Lower leg skin (tissue), 4 donors: ENCODE measurements at regions not wholly inside any gene's neighbourhood (a gene's known extent, or its start where the extent isn't known, plus 50 kb on each side); places are given as distances from the start of the nearest gene placed in this dataset.
"Not testable (repeated sequence)": the region's sequence is repeated elsewhere in the genome, so short reads cannot be mapped to it uniquely, and the experiment has no call there.

Experiments
- DNase-seq, 2 donors: peaks; one replicate each; pipeline ENCODE4 v3.0.0-alpha.2; 2019; ENCODE audit warnings: low spot score in 2 of 2
- H3K4me3 ChIP-seq: fragments of 200-600 bp; sonication (generic); 2 replicates; pipeline ENCODE4 v1.5.1; 2017; ENCODE audit warnings: mild to moderate bottlenecking, low read depth; ENCODE audit not compliant: poor library complexity, severe bottlenecking
- POLR2A ChIP-seq, 2 donors: fragments of 450-650 bp; IDR thresholded peaks; one replicate each; pipeline ENCODE4 v1.6.1; 2016 to 2017; ENCODE audit warnings: antibody characterized with exemption in 2 of 2, mild to moderate bottlenecking in 1 of 2, moderate library complexity in 1 of 2
- WGBS, 2 donors: methylation state at CpG; one replicate each; pipeline ENCODE4 v1.1.5; 2018; 5-methylcytosine and 5-hydroxymethylcytosine counted together
- intact Hi-C: fragments of 100-400 bp; cut with DNase I; formaldehyde crosslinking; loops from one replicate; pipeline ENCODE4 v1.15.0; 2023; ENCODE audit warnings: low total_unique reads
- TF ChIP-seq, protein P1 (sequence below), 3 donors: fragments of 450-650 bp; IDR thresholded peaks; one replicate each; pipeline ENCODE4 v1.5.1; 2016; ENCODE audit warnings: antibody characterized with exemption in 3 of 3, mild to moderate bottlenecking in 3 of 3, moderate library complexity in 2 of 3

GRCh38 chr4:137739391-137739790 is 207.1 kb upstream of the PCDH18 start:
- no peak overlapping the region for H3K4me3 ChIP-seq
- DNase-seq = no peak
- intact Hi-C loops = no loop called here
- TF ChIP-seq, protein P1, sequence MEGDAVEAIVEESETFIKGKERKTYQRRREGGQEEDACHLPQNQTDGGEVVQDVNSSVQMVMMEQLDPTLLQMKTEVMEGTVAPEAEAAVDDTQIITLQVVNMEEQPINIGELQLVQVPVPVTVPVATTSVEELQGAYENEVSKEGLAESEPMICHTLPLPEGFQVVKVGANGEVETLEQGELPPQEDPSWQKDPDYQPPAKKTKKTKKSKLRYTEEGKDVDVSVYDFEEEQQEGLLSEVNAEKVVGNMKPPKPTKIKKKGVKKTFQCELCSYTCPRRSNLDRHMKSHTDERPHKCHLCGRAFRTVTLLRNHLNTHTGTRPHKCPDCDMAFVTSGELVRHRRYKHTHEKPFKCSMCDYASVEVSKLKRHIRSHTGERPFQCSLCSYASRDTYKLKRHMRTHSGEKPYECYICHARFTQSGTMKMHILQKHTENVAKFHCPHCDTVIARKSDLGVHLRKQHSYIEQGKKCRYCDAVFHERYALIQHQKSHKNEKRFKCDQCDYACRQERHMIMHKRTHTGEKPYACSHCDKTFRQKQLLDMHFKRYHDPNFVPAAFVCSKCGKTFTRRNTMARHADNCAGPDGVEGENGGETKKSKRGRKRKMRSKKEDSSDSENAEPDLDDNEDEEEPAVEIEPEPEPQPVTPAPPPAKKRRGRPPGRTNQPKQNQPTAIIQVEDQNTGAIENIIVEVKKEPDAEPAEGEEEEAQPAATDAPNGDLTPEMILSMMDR (IDR thresholded peaks at IDR 0.05) = no peak
- no peak for TF ChIP-seq POLR2A (IDR thresholded peaks at IDR 0.05)
- WGBS, 2 donors = 88 to 97% methylated on average over 1 of the region's 1 CpG

DNA sequence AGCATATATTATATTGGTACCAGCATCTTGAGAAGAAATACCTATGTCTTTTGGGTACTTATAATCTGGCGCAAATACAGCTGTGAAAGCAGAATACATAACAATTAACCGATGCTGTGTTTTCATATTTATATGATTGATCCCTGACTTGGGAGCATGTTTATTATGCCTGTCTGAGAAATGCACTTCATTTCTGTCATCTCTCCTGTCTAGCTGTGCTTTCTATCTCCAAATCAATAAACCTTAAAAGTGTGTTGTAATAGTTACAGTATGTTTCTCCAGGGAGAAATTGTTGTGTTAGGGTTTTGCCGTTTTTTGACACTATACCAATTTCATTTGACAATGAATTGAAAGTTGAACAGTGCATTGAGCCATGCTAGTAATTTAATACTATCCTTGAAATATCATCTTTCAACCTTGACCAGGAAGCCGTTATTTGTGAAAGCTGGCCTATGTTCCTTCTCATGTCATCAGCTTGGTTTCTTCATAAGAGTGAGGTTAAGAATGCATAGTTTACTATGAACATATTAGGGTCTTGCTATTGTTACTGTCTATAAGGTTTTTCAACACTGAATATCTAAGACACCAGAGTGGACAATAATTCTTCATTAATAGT is 206.2 kb upstream of the PCDH18 start:
- 76 to 83% methylated on average over 4 of the region's 4 CpGs for WGBS, 2 donors
- intact Hi-C loops = no loop called here
- no peak overlapping the region for H3K4me3 ChIP-seq
- no peak for DNase-seq
- TF ChIP-seq, protein P1 (IDR thresholded peaks at IDR 0.05) = no peak
- TF ChIP-seq POLR2A (IDR thresholded peaks at IDR 0.05) = no peak

DNA sequence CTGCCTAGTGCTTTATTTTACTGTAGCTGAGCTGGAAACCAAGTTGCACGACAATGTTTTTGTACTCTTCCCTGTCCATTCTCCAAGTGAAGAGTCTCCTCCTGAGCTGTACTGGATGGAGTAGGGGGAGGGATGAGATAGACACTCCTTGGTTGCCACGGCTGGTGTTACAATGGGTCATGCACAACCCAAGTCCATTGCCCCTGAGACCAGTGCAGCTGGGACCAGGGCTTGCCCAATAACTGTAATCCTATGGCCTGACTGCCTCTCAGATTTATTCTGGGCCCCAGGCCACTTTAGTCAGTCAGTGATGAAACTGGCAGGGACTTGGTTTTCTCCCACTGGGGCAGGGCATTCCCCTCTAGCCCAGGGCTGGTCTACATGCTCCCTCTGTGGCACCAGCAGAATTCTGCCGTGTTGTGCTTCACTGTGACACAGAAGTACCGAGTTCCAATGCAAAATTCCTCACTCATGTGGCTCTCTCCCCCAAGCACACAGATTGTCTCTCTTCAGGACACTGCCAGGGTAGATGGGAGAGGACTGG is 203.3 kb upstream of the PCDH18 start:
- 80 to 90% methylated on average over 4 of the region's 4 CpGs for WGBS, 2 donors
- TF ChIP-seq POLR2A (IDR thresholded peaks at IDR 0.05) = no peak
- TF ChIP-seq, protein P1 (IDR thresholded peaks at IDR 0.05) = no peak
- DNase-seq = peak in 1 of 2 donors; percentile 58
- H3K4me3 ChIP-seq = no peak overlapping the region
- intact Hi-C loops = no loop called here

GRCh38 chr4:137733174-137734141 is 201.2 kb upstream of the PCDH18 start:
- 95% methylated on average over 32 to 42 of the region's 44 CpGs for WGBS, 2 donors
- intact Hi-C loops, H3K4me3 ChIP-seq: not testable (repeated sequence)
- DNase-seq = peak in 1 of 2 donors; percentile 74

DNA sequence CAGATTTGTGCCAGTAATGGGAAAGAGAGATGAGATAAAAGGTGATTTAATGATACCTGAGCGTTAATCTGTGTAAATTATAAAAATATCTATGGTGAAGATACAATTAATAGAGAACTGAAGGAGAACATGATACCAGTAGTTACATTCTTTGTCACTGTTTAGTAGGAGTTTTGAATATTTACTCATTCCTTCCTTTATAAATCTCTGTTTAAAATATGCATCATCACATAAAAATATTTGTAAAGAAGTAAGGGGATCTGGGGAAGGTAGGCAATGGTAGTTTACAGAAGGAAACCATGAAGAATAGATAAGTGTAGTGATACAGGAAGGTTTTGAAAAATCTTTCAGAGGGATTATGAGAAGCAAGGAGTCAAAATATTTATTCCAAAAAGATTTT is 190.6 kb upstream of the PCDH18 start:
- no peak overlapping the region for H3K4me3 ChIP-seq
- DNase-seq = no peak
- intact Hi-C loops = no loop called here
- TF ChIP-seq POLR2A (IDR thresholded peaks at IDR 0.05) = no peak
- TF ChIP-seq, protein P1 (IDR thresholded peaks at IDR 0.05) = no peak
- 39 to 61% methylated on average over 1 of the region's 1 CpG for WGBS, 2 donors

DNA sequence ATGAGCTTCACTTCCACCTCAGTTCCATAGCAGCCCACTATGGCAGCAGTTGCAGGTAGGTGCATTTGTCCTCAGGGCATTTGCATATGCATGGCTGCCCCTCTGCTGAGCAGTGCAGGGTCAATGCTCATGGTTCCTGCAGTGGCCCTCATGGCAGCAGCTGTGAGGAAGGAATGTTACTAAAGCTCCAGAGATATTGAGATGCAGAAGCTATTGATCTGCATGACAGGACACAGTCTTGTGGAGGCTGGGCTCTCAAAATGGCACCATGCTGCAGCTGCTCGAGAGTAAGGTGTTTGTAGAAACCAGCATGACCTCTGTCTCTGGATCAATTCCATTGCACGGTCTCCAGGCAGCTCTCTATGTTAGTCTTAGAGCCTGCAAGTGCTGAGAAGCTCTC is 179.2 kb upstream of the PCDH18 start:
- WGBS, 2 donors = 67 to 97% methylated on average over 2 of the region's 2 CpGs
- TF ChIP-seq, protein P1 (IDR thresholded peaks at IDR 0.05) = no peak
- TF ChIP-seq POLR2A (IDR thresholded peaks at IDR 0.05) = no peak
- intact Hi-C loops = no loop called here
- DNase-seq = no peak
- no peak overlapping the region for H3K4me3 ChIP-seq
